MCF 10A (cell line): ENCODE measurements at regions not wholly inside any gene's neighbourhood (a gene's known extent, or its start where the extent isn't known, plus 50 kb on each side); places are given as distances from the start of the nearest gene placed in this dataset.

Experiments used
- BruUV-seq: library from RNA; stranded (reverse); fragments of 400-500 nt; replicated peaks from 2 replicates; lab custom pipeline; 2021; lab: Mats Ljungman, UMichigan
- CTCF ChIA-PET: fragments of 300-600 bp; sonication (Branson Sonifier 250); formaldehyde crosslinking; extraction: SDS; loops from one replicate; lab custom pipeline; 2021; ENCODE audit warnings: antibody characterized with exemption, inconsistent platforms; lab: Yijun Ruan, JAX
- POLR2A ChIA-PET: fragments of 300-600, 350-650 bp; sonication (Branson Sonifier 250); formaldehyde crosslinking; extraction: SDS; loops from one replicate; lab custom pipeline; 2020; ENCODE audit warnings: antibody characterized with exemption, inconsistent platforms; lab: Yijun Ruan, JAX
- DNase-seq: peaks from one replicate; pipeline ENCODE4 v3.0.0-alpha.2; 2018; ENCODE audit not compliant: unreplicated experiment
- H3K27ac Mint-ChIP-seq: one replicate; pipeline ENCODE4 v1.8.0; 2022; ENCODE audit warnings: mild to moderate bottlenecking, low read depth, mixed read lengths; ENCODE audit not compliant: unreplicated experiment
- H3K27me3 Mint-ChIP-seq: one replicate; pipeline ENCODE4 v1.8.0; 2022; ENCODE audit warnings: mixed read lengths; ENCODE audit not compliant: insufficient read depth, unreplicated experiment
- H3K36me3 Mint-ChIP-seq: one replicate; pipeline ENCODE4 v1.8.0; 2022; ENCODE audit warnings: mild to moderate bottlenecking, moderate library complexity, mixed read lengths; ENCODE audit not compliant: insufficient read depth, unreplicated experiment
- H3K4me1 Mint-ChIP-seq: one replicate; pipeline ENCODE4 v1.8.0; 2022; ENCODE audit warnings: mixed read lengths; ENCODE audit not compliant: insufficient read depth, unreplicated experiment
- H3K4me3 Mint-ChIP-seq: one replicate; pipeline ENCODE4 v1.8.0; 2022; ENCODE audit warnings: mild to moderate bottlenecking, moderate library complexity, mixed read lengths; ENCODE audit not compliant: unreplicated experiment
- H3K9me3 Mint-ChIP-seq: one replicate; pipeline ENCODE4 v1.8.0; 2022; ENCODE audit warnings: mixed read lengths; ENCODE audit not compliant: unreplicated experiment
- intact Hi-C: fragments of 100-400 bp; cut with micrococcal nuclease; formaldehyde crosslinking; loops from 2 replicates; pipeline ENCODE4 v1.14.1; 2022
- TF ChIP-seq, protein P1 (sequence below): fragments of 200-600 bp; IDR thresholded peaks from one replicate; pipeline ENCODE4 v1.8.0; 2022; ENCODE audit warnings: antibody characterized with exemption, mild to moderate bottlenecking; ENCODE audit not compliant: unreplicated experiment

DNA sequence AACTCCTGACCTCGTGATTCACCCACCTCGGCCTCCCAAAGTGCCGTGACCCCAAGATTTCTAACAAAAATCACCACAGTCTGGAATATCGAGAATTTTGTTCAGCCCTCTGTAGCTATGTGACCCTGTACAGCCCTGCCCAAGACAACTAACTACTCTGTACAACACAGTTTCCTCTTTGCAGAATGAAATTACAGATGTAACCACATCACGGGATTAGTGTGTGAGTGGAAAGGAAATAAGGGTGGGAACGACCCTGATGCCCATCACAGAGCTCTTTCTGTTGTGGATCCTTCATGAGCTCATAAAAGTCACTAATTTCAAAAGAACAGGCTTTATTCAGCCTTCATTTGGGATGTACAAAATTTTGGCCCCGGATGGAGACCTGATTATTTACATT is 50.5 kb upstream of the KRR1 start:
- Mint-ChIP-seq H3K27me3 (no peaks in the 10 kb centered on the region), H3K36me3 (no peaks in the 10 kb centered on the region), H3K27ac (no peak overlapping the region), H3K9me3 (peaks cover 16% of the 10 kb centered on the region), H3K4me3 (no peak overlapping the region), H3K4me1 (no peaks in the 10 kb centered on the region)
- no peak for DNase-seq
- intact Hi-C loops = loop anchor here (2.0 kb wide), 1 partner anchor 469 kb away; the partner anchor contains the start of gene PHLDA1
- no TSS peak for BruUV-seq
- POLR2A ChIA-PET = no interaction called here
- CTCF ChIA-PET = no interaction called here
- TF ChIP-seq, protein P1, sequence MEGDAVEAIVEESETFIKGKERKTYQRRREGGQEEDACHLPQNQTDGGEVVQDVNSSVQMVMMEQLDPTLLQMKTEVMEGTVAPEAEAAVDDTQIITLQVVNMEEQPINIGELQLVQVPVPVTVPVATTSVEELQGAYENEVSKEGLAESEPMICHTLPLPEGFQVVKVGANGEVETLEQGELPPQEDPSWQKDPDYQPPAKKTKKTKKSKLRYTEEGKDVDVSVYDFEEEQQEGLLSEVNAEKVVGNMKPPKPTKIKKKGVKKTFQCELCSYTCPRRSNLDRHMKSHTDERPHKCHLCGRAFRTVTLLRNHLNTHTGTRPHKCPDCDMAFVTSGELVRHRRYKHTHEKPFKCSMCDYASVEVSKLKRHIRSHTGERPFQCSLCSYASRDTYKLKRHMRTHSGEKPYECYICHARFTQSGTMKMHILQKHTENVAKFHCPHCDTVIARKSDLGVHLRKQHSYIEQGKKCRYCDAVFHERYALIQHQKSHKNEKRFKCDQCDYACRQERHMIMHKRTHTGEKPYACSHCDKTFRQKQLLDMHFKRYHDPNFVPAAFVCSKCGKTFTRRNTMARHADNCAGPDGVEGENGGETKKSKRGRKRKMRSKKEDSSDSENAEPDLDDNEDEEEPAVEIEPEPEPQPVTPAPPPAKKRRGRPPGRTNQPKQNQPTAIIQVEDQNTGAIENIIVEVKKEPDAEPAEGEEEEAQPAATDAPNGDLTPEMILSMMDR = no peak
